HuH-7 (cell line): ENCODE measurements at regions not wholly inside any gene's neighbourhood (a gene's known extent, or its start where the extent isn't known, plus 50 kb on each side); places are given as distances from the start of the nearest gene placed in this dataset.

Experiments used
- DNase-seq: peaks from one replicate; pipeline ENCODE4 v3.0.0; 2011; ENCODE audit warnings: low spot score

- DNase-seq: no peak
Observed at GRCh38 chr5:125177340-125177739, 430.9 kb upstream of the ZNF608 start.

GRCh38 chr5:125179612-125180011 lies 433.2 kb upstream of the ZNF608 start:
- DNase-seq: no peak

GRCh38 chr5:125180231-125180829 lies 433.9 kb upstream of the ZNF608 start:
- DNase-seq: no peak

- no peak for DNase-seq
Observed at GRCh38 chr5:125181159-125181558, 434.7 kb upstream of the ZNF608 start.

- DNase-seq: no peak
Observed at GRCh38 chr5:125181955-125182354, 435.5 kb upstream of the ZNF608 start.

- no peak for DNase-seq
Observed at GRCh38 chr5:125185740-125186139, 439.3 kb upstream of the ZNF608 start.

- DNase-seq: no peak
Observed at GRCh38 chr5:125186911-125187375, 440.5 kb upstream of the ZNF608 start.

- DNase-seq: no peak
Observed at GRCh38 chr5:125189531-125189941, 443.1 kb upstream of the ZNF608 start.

GRCh38 chr5:125190232-125191087 lies 444.0 kb upstream of the ZNF608 start:
- no peak for DNase-seq

- DNase-seq: no peak
Observed at GRCh38 chr5:125194883-125195282, 448.4 kb upstream of the ZNF608 start.

- DNase-seq: no peak
Observed at GRCh38 chr5:125196481-125197111, 450.2 kb upstream of the ZNF608 start.

- no peak for DNase-seq
Observed at GRCh38 chr5:125197321-125197720, 450.9 kb upstream of the ZNF608 start.

GRCh38 chr5:125198270-125198974 lies 452.0 kb upstream of the ZNF608 start:
- peak; percentile 13 for DNase-seq

GRCh38 chr5:125199373-125199772 lies 452.9 kb upstream of the ZNF608 start:
- DNase-seq: no peak

GRCh38 chr5:125199968-125200865 lies 453.8 kb upstream of the ZNF608 start:
- DNase-seq: no peak

GRCh38 chr5:125200866-125201373 lies 454.5 kb upstream of the ZNF608 start:
- no peak for DNase-seq

- DNase-seq: no peak
Observed at GRCh38 chr5:125201446-125202052, 455.1 kb upstream of the ZNF608 start.

- no peak for DNase-seq
Observed at GRCh38 chr5:125202353-125202752, 455.9 kb upstream of the ZNF608 start.

GRCh38 chr5:125202871-125203438 lies 456.5 kb upstream of the ZNF608 start:
- no peak for DNase-seq

- no peak for DNase-seq
Observed at GRCh38 chr5:125203912-125204311, 457.5 kb upstream of the ZNF608 start.
